ENCODE measurements at regions not wholly inside any gene's neighbourhood (a gene's known extent, or its start where the extent isn't known, plus 50 kb on each side); places are given as distances from the start of the nearest gene placed in this dataset.

DNA sequence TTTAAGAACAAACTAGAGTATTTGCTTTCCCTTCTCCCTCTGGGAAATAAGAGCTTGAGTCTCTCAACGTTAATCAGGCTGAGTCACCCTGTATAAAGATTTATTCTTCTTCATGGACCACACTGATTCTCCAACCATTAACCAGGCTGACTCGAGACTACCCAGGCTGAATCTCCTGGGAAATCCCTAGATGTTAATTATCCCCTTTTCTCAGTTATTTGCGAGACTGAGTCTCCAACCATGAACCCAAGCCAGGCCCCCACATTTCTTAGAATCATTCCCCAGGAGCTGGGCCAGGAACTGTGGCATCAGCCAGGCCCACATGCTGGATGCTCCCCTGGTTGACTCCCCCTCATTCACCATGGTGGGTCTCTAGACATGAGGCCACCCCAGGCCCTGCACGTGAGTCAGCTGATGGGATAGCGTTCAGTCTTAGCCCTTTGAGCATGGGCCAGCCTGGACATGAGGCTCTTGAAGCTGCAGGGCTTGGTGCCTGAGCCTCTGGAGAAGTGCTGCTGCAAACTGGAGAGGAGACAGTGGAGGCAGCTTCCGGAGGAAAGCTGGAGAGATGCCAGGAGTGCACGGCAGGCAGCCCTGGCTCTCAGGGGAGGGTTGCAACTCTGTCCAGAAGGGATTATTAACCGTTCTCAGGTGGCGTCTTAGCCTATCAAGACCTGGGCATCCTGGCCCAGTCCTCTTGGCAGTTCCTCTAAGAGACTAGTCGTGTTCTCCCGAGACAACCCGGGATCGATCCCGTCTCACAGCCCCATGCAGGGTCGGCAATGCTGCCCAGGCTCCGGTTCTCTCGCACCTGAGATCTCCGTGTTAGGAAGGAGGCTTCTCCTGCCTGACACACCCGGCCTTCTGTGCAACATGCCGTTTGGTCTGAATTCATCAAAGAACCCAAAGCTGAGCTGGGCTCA, 296.6 kb downstream of the ADGRD1 start:
- no peak for DNase-seq
- H3K4me1 ChIP-seq (ENCODE audit: control insufficient read depth in 5 of 5, insufficient read depth in 5 of 5, low read length in 5 of 5): peaks cover 0 to 3% (median 0%) of the 10 kb centered on the region in 5 donors
- H3K36me3 ChIP-seq (ENCODE audit: control insufficient read depth in 4 of 4, insufficient read depth in 4 of 4, low read length in 4 of 4): no peaks in the 10 kb centered on the region
- no peak for ATAC-seq (ENCODE audit: insufficient read depth, low FRiP score)
- no peaks in the 10 kb centered on the region for H3K27me3 ChIP-seq (ENCODE audit: control insufficient read depth in 3 of 3, insufficient read depth in 3 of 3, low read length in 2 of 3)
- H3K27ac ChIP-seq (ENCODE audit: low read depth in 1 of 2, low read length in 1 of 2): no peak overlapping the region
- TF ChIP-seq, protein P1, sequence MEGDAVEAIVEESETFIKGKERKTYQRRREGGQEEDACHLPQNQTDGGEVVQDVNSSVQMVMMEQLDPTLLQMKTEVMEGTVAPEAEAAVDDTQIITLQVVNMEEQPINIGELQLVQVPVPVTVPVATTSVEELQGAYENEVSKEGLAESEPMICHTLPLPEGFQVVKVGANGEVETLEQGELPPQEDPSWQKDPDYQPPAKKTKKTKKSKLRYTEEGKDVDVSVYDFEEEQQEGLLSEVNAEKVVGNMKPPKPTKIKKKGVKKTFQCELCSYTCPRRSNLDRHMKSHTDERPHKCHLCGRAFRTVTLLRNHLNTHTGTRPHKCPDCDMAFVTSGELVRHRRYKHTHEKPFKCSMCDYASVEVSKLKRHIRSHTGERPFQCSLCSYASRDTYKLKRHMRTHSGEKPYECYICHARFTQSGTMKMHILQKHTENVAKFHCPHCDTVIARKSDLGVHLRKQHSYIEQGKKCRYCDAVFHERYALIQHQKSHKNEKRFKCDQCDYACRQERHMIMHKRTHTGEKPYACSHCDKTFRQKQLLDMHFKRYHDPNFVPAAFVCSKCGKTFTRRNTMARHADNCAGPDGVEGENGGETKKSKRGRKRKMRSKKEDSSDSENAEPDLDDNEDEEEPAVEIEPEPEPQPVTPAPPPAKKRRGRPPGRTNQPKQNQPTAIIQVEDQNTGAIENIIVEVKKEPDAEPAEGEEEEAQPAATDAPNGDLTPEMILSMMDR (IDR thresholded peaks at IDR 0.05; ENCODE audit: control extremely low read depth, extremely low read depth): no peak
- H3K9me3 ChIP-seq (ENCODE audit: control insufficient read depth in 4 of 4, insufficient read depth in 3 of 4, low read length in 3 of 4): no peaks in the 10 kb centered on the region
- H3K4me3 ChIP-seq: no peak overlapping the region
- no peak overlapping the region for H3K9ac ChIP-seq (ENCODE audit: insufficient read depth in 1 of 2, low read length in 2 of 2)
- WGBS, 2 donors: 72 to 84% methylated on average over 20 of the region's 20 CpGs

DNA sequence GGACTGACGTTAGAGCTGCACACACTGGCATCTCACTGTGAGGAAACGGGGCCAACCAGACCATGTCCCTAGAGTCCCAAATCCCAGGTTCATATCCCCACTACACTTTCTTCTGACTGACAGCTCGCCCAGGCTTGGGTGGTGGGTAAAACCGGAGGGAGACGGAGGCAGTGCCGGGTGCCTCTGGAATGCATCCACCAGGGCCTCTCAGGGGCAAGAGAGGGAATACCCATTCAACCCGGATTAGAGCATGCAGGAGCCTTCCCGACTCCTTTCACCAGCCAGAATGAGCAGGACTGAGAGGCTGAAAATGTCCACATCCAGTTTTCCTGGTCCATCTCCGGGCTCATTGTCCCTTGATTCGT, 297.2 kb downstream of the ADGRD1 start:
- no peaks in the 10 kb centered on the region for H3K27me3 ChIP-seq (ENCODE audit: control insufficient read depth in 3 of 3, insufficient read depth in 3 of 3, low read length in 2 of 3)
- H3K9me3 ChIP-seq (ENCODE audit: control insufficient read depth in 4 of 4, insufficient read depth in 3 of 4, low read length in 3 of 4): no peaks in the 10 kb centered on the region
- H3K4me3 ChIP-seq: no peak overlapping the region
- peaks cover 0 to 3% (median 0%) of the 10 kb centered on the region in 5 donors for H3K4me1 ChIP-seq (ENCODE audit: control insufficient read depth in 5 of 5, insufficient read depth in 5 of 5, low read length in 5 of 5)
- TF ChIP-seq, protein P1 (IDR thresholded peaks at IDR 0.05; ENCODE audit: control extremely low read depth, extremely low read depth): no peak
- ATAC-seq (ENCODE audit: insufficient read depth, low FRiP score): no peak
- H3K36me3 ChIP-seq (ENCODE audit: control insufficient read depth in 4 of 4, insufficient read depth in 4 of 4, low read length in 4 of 4): no peaks in the 10 kb centered on the region
- no peak for DNase-seq
- H3K27ac ChIP-seq (ENCODE audit: low read depth in 1 of 2, low read length in 1 of 2): no peak overlapping the region
- no peak overlapping the region for H3K9ac ChIP-seq (ENCODE audit: insufficient read depth in 1 of 2, low read length in 2 of 2)
- WGBS, 2 donors: 88 to 93% methylated on average over 10 of the region's 10 CpGs

DNA sequence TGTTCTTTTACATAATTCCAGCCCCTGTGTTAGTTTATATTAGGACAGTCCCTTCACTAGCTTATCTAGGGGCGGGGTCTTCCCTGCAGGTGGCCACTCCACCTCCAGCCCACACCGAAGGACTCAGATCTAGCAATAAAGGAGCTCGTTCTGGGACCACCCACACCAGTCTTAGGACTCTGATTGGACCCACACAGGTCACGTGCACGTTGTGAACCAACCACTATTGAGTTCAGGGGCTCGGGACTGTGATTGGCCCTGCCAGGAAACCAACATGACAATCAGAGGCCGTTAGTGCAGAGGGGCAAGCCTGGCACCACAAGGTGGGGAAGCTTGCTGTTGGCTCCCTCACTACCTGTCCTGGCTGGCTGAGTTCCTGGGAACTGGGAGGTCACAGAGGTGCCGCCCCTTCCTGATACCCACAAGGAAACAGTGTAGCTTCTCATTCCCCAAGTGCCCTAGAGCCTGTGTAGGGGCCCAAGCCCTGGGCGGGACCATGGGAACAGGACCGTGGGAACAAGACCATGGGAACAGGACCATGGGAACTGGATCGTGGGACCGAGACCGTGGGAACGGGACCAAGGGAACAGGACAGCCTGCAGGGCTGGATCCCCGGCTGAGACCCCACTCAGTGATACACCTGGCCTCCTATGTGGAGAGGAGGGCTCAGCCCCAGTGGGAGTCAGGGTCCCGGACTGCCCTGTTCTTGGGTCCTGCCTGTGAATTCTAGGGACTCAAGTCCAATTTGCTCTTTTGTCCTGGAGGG, 297.8 kb downstream of the ADGRD1 start:
- Histone ChIP-seq H3K27me3 (ENCODE audit: control insufficient read depth in 3 of 3, insufficient read depth in 3 of 3, low read length in 2 of 3) (no peaks in the 10 kb centered on the region), H3K9ac (ENCODE audit: insufficient read depth in 1 of 2, low read length in 2 of 2) (no peak overlapping the region), H3K4me1 (ENCODE audit: control insufficient read depth in 5 of 5, insufficient read depth in 5 of 5, low read length in 5 of 5) (peaks cover 0 to 3% (median 0%) of the 10 kb centered on the region in 5 donors), H3K36me3 (ENCODE audit: control insufficient read depth in 4 of 4, insufficient read depth in 4 of 4, low read length in 4 of 4) (no peaks in the 10 kb centered on the region), H3K4me3 (no peak overlapping the region), H3K9me3 (ENCODE audit: control insufficient read depth in 4 of 4, insufficient read depth in 3 of 4, low read length in 3 of 4) (no peaks in the 10 kb centered on the region), H3K27ac (ENCODE audit: low read depth in 1 of 2, low read length in 1 of 2) (no peak overlapping the region)
- no peak for DNase-seq
- 75 to 84% methylated on average over 16 of the region's 16 CpGs for WGBS, 2 donors
- TF ChIP-seq, protein P1 (IDR thresholded peaks at IDR 0.05; ENCODE audit: control extremely low read depth, extremely low read depth): no peak
- no peak for ATAC-seq (ENCODE audit: insufficient read depth, low FRiP score)
